GM12872 (cell line): ENCODE measurements at regions not wholly inside any gene's neighbourhood (a gene's known extent, or its start where the extent isn't known, plus 50 kb on each side); places are given as distances from the start of the nearest gene placed in this dataset.

Source experiments
- CTCF ChIP-seq: IDR thresholded peaks from 3 replicates; pipeline ENCODE4 v1.5.1; 2011; ENCODE audit warnings: low read depth, mild to moderate bottlenecking, low read length, moderate library complexity; ENCODE audit not compliant: insufficient read depth

DNA sequence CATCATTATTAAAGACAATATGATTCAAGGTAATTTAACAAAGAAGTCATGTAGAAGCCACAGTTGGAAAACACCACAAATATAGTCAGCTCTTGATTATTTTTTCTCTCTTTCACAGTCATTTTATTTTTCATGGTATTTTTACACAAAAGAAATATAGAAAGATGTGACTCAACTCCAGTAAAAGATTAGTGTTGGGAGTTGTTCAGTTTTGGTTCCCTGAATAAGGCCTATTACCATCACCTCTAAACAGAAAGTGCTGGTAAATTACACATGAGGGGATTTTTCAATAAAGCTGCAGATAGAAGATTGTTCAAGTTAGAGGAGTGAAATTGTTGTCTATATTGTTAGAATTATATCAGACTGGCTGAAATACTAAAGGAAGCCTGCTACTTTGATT, 107.0 kb downstream of the DDIT4L start:
- TF ChIP-seq CTCF = no peak

DNA sequence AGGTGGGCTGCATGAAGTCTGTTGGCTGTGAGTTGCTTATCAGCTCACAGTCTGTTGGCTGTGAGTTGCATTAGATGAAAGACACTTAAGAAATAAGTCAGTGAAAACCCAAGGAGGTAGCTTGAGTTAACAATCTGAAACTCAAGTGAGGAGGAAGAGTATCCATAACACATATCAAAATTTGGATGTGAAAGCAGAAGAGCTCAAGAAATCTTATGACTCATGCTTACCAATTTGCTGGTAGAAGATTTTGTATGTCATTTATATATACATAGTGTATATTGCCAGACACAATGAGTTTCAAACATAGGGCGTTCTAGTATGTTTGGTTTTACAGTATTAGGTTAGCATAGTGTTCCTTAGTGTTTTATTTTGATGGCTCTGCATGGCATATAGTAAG, 107.4 kb downstream of the DDIT4L start:
- no peak for TF ChIP-seq CTCF

- TF ChIP-seq CTCF = no peak
These were observed 108.8 kb downstream of the DDIT4L start for GRCh38 chr4:100081491-100081890.

GRCh38 chr4:100079264-100079663, 111.0 kb downstream of the DDIT4L start:
- no peak for TF ChIP-seq CTCF

- no peak for TF ChIP-seq CTCF
These were observed 113.5 kb downstream of the DDIT4L start for GRCh38 chr4:100076753-100077152.

GRCh38 chr4:100075486-100076270, 114.6 kb downstream of the DDIT4L start:
- no peak for TF ChIP-seq CTCF

DNA sequence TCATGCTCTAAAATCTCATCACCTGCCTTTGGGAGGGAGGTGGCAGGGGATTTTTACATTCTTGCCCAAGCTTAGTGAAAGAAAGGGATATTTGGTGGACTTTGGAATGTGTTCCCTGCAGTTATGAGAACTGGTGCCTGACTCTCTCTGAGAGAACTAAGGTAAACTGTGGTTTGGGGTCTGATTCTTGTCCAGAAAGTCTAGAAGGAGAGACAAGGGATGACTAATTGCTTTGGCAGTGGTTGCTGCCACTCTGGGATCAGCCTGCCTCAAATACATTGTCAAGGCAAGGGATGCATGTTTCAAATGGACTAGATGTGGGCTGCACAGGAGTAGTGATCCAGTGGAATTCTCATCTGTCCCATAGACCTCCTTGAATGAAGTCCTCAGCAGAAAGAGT, 115.2 kb downstream of the DDIT4L start:
- TF ChIP-seq CTCF = no peak
